PC-9 (cell line): ENCODE measurements at regions not wholly inside any gene's neighbourhood (a gene's known extent, or its start where the extent isn't known, plus 50 kb on each side); places are given as distances from the start of the nearest gene placed in this dataset.
A peak's percentile ranks its signal among the peaks of the same experiment; 100 is the strongest.

ENCODE experiments used
- BruUV-seq: library from RNA; stranded (reverse); fragments of 400-500 nt; replicated peaks from 2 replicates; lab custom pipeline; 2021; lab: Mats Ljungman, UMichigan
- CTCF ChIA-PET: fragments of 300-600 bp; sonication (Branson Sonifier 250); formaldehyde crosslinking; loops from one replicate; lab custom pipeline; 2022; ENCODE audit warnings: antibody characterized with exemption; lab: Charles Lee
- POLR2A ChIA-PET: fragments of 300-600 bp; sonication (Branson Sonifier 250); formaldehyde crosslinking; loops from one replicate; lab custom pipeline; 2022; ENCODE audit warnings: antibody characterized with exemption; ENCODE audit not compliant: unreplicated experiment; lab: Charles Lee
- DNase-seq, 2 experiments: peaks; one replicate each; pipeline versions ENCODE4 v3.0.0 to v3.0.0-alpha.2; 2015 to 2022; ENCODE audit warnings: mixed read lengths in 1 of 2
- H2AFZ ChIP-seq: fragments of 200-600 bp; sonication (generic); 2 replicates; pipeline ENCODE4 v1.8.1; 2017; ENCODE audit warnings: antibody characterized with exemption
- H3F3A ChIP-seq: fragments of 200-600 bp; sonication (generic); 2 replicates; pipeline ENCODE4 v1.8.1; 2017; ENCODE audit warnings: antibody characterized with exemption, mild to moderate bottlenecking, low read depth; ENCODE audit not compliant: insufficient read depth
- H3K27ac ChIP-seq: fragments of 200-600 bp; sonication (generic); 2 replicates; pipeline ENCODE4 v1.6.1; 2016; ENCODE audit warnings: mixed run types
- H3K27me3 ChIP-seq: fragments of 200-600 bp; sonication (generic); 2 replicates; pipeline ENCODE4 v1.6.1; 2016; ENCODE audit warnings: low read depth, mixed run types; ENCODE audit not compliant: insufficient read depth
- H3K36me3 ChIP-seq: fragments of 200-600 bp; sonication (generic); 2 replicates; pipeline ENCODE4 v1.6.1; 2016; ENCODE audit warnings: low read depth, mixed run types
- H3K4me1 ChIP-seq: fragments of 200-600 bp; sonication (generic); replicated peaks from 2 replicates; pipeline ENCODE4 v1.6.1; 2016; ENCODE audit warnings: mixed run types; ENCODE audit not compliant: insufficient read depth
- H3K4me2 ChIP-seq: fragments of 200-600 bp; sonication (generic); 2 replicates; pipeline ENCODE4 v1.6.1; 2017; ENCODE audit warnings: mixed run types
- H3K4me3 ChIP-seq: fragments of 200-600 bp; sonication (generic); 2 replicates; pipeline ENCODE4 v1.6.1; 2016; ENCODE audit warnings: mixed run types
- H3K79me2 ChIP-seq: fragments of 200-600 bp; sonication (generic); 2 replicates; pipeline ENCODE4 v1.6.1; 2017; ENCODE audit warnings: low read depth, mixed run types
- H3K9me2 ChIP-seq: fragments of 200-600 bp; sonication (generic); 2 replicates; pipeline ENCODE4 v1.8.1; 2017; ENCODE audit warnings: mild to moderate bottlenecking; ENCODE audit not compliant: insufficient read depth
- H3K9me3 ChIP-seq: fragments of 200-600 bp; sonication (generic); 2 replicates; pipeline ENCODE4 v1.8.1; 2016; ENCODE audit warnings: low read depth; ENCODE audit not compliant: insufficient read depth
- H4K20me1 ChIP-seq: fragments of 200-600 bp; sonication (generic); 2 replicates; pipeline ENCODE4 v1.8.1; 2017; ENCODE audit not compliant: insufficient read depth
- EZH2 ChIP-seq: fragments of 200-600 bp; sonication (generic); IDR thresholded peaks from 2 replicates; pipeline ENCODE4 v1.8.0; 2017; ENCODE audit warnings: antibody characterized with exemption, low read depth
- intact Hi-C: fragments of 100-400 bp; cut with micrococcal nuclease; formaldehyde crosslinking; loops from one replicate; pipeline ENCODE4 v1.10.0; 2022; ENCODE audit not compliant: unreplicated experiment
- TF ChIP-seq, protein P1 (sequence below): fragments of 200-600 bp; sonication (generic); conservative IDR thresholded peaks from 2 replicates; pipeline ENCODE4 v1.6.1; 2017; ENCODE audit warnings: mixed run types, antibody characterized with exemption, mild to moderate bottlenecking, moderate library complexity

DNA sequence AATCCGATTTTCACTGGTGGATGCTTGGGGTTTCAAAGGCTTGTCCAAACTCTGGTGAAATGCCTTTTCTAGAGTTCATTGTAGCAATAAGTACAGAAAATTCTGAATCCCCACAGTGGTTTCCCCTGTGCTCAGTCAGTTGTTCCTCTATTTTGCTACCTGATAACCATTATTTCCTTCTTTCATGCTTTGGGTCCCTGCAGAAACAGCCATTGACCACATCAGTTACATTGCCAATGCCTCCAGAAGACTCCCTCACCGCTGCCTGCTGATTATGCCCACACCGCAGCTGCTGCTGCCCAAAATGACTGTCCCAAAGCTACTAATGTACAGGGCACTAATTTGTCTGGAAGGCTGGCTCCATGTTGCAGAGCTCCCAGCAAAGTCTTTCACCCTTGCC lies 517.3 kb downstream of the KLF12 start:
- H4K20me1 ChIP-seq = no peaks in the 10 kb centered on the region
- no peak overlapping the region for H3K27ac ChIP-seq
- H3K79me2 ChIP-seq = no peaks in the 10 kb centered on the region
- no peaks in the 10 kb centered on the region for H3F3A ChIP-seq
- no peak overlapping the region for H3K4me2 ChIP-seq
- CTCF ChIA-PET = no interaction called here
- no peak overlapping the region for H3K4me3 ChIP-seq
- H3K9me3 ChIP-seq = no peaks in the 10 kb centered on the region
- no peaks in the 10 kb centered on the region for H3K27me3 ChIP-seq
- no peak for DNase-seq
- H3K36me3 ChIP-seq = no peaks in the 10 kb centered on the region
- H2AFZ ChIP-seq = no peak overlapping the region
- POLR2A ChIA-PET = no interaction called here
- no TSS peak for BruUV-seq
- intact Hi-C loops = no loop called here
- peaks cover 7% of the 10 kb centered on the region for H3K4me1 ChIP-seq
- H3K9me2 ChIP-seq = no peaks in the 10 kb centered on the region
- TF ChIP-seq EZH2 = no peak
- TF ChIP-seq, protein P1, sequence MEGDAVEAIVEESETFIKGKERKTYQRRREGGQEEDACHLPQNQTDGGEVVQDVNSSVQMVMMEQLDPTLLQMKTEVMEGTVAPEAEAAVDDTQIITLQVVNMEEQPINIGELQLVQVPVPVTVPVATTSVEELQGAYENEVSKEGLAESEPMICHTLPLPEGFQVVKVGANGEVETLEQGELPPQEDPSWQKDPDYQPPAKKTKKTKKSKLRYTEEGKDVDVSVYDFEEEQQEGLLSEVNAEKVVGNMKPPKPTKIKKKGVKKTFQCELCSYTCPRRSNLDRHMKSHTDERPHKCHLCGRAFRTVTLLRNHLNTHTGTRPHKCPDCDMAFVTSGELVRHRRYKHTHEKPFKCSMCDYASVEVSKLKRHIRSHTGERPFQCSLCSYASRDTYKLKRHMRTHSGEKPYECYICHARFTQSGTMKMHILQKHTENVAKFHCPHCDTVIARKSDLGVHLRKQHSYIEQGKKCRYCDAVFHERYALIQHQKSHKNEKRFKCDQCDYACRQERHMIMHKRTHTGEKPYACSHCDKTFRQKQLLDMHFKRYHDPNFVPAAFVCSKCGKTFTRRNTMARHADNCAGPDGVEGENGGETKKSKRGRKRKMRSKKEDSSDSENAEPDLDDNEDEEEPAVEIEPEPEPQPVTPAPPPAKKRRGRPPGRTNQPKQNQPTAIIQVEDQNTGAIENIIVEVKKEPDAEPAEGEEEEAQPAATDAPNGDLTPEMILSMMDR = no peak

DNA sequence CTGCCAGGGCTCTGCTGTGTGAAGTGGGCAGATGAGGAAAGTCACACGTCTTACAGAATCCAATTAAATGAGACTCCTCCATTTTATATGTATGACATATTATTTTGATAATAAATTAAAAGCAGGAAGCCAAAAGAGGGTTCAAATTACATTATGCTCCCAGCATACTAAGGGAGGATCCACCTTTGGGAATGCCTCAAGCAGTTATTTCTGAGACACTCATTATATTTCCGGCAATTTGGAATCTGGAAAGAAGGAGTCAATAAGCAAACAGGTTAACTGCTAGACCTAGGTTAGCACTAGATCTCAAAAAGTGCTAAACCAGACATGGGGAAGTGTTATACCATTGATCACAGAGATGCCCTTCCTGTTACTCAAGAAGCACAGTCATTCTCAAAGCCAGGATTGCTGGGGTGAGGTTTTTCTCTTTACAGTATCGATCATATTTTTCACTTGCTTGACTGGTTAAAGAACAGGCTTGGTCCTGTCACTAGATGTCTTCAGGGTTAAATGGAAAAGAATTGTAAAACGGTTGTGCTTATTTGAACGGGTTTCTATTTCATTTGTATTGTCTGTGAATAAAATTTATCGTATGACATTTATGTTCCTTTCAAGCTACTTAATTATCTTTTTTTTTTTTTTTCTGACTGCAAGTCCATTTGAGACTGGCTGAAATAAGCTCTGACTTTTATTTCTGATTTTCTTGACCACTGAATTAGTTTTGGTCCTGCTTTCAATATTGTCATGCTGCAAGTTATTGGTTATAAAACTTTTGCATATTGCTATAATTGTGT lies 523.2 kb downstream of the KLF12 start:
- no peak overlapping the region for H3K4me3 ChIP-seq
- no TSS peak for BruUV-seq
- H3K4me2 ChIP-seq = no peak overlapping the region; the same call in 1 of the 2 replicates
- H3K9me3 ChIP-seq = no peaks in the 10 kb centered on the region
- peak in 1 of 2 experiments; percentile 46 for DNase-seq
- H3K36me3 ChIP-seq = no peaks in the 10 kb centered on the region
- no peaks in the 10 kb centered on the region for H3F3A ChIP-seq
- intact Hi-C loops = no loop called here
- H3K9me2 ChIP-seq = no peaks in the 10 kb centered on the region
- POLR2A ChIA-PET = no interaction called here
- peaks cover 6% of the 10 kb centered on the region; the same call in 1 of the 2 replicates for H3K4me1 ChIP-seq
- TF ChIP-seq, protein P1 = no peak
- TF ChIP-seq EZH2 = no peak
- CTCF ChIA-PET = no interaction called here
- peak overlapping the region; percentile 40; the same call in 1 of the 2 replicates for H2AFZ ChIP-seq
- H3K79me2 ChIP-seq = no peaks in the 10 kb centered on the region
- H3K27ac ChIP-seq = no peak overlapping the region
- no peaks in the 10 kb centered on the region for H4K20me1 ChIP-seq
- H3K27me3 ChIP-seq = no peaks in the 10 kb centered on the region

DNA sequence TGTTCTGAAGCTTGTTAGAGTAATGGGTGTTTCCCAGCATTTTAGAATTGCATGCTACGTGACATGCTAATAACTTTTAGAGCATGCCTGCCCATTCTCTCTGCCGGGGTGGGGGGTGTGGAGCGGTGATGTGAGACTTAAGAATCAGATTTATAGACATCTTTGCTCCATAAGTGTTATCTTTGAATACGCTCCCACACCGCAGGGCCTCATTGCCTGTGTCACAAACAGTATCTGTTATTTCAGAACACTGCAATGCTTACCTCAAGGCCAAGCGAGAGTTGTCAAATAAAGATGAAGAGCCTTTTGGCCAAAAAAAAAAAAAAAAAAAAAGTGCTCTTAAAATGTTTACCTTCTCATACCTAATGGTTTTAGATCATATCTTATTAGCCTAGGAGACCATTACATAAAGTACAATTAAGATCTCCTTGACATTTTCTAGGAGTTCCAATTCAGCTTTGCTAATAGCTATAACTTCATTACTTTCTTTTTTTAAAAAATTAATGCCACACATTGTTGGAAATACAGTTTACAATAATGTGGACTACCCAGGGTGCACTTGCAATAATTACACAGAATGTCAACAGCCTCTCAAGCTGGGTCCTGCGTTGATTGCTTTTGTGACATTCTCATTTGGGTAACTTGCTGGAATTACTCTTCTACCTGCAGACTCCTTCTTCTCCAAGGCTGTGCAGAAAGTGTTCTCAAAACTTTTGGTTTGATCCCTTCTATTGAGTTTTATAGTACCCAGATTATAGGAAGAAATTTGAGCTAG lies 525.3 kb downstream of the KLF12 start:
- DNase-seq = no peak
- Histone ChIP-seq H3K9me2 (no peaks in the 10 kb centered on the region), H3K36me3 (no peaks in the 10 kb centered on the region), H3K4me2 (no peak overlapping the region), H3K27me3 (no peaks in the 10 kb centered on the region), H3K4me3 (no peak overlapping the region), H3K9me3 (no peaks in the 10 kb centered on the region), H2AFZ (no peak overlapping the region), H3K79me2 (no peaks in the 10 kb centered on the region), H3K27ac (no peak overlapping the region), H4K20me1 (no peaks in the 10 kb centered on the region), H3F3A (no peaks in the 10 kb centered on the region), H3K4me1 (peaks cover 6% of the 10 kb centered on the region; the same call in 1 of the 2 replicates)
- TF ChIP-seq, protein P1 = no peak
- TF ChIP-seq EZH2 = no peak
- POLR2A ChIA-PET = no interaction called here
- CTCF ChIA-PET = interaction anchor here (0.7 kb wide), 1 partner anchor 261 kb away, joined by 13 read pairs; no protein-coding TSS in a partner anchor
- intact Hi-C loops = no loop called here
- BruUV-seq = no TSS peak
